Upper lobe of right lung (tissue), 1 donor: ENCODE measurements at regions not wholly inside any gene's neighbourhood (a gene's known extent, or its start where the extent isn't known, plus 50 kb on each side); places are given as distances from the start of the nearest gene placed in this dataset.
"Not testable (repeated sequence)": the region's sequence is repeated elsewhere in the genome, so short reads cannot be mapped to it uniquely, and the experiment has no call there.

Experiments
- ATAC-seq: fragments of 200-7000 bp; cut with Tn5 transposase; one replicate; pipeline ENCODE4 v1.9.1; 2020; ENCODE audit warnings: mild to moderate bottlenecking, moderate library complexity
- DNase-seq: peaks from one replicate; pipeline ENCODE4 v3.0.0-alpha.2; 2020
- H3K27ac ChIP-seq: fragments of 200-600 bp; one replicate; pipeline ENCODE4 v1.8.0; 2022
- H3K27me3 ChIP-seq: fragments of 200-600 bp; one replicate; pipeline ENCODE4 v1.8.0; 2022; ENCODE audit warnings: mild to moderate bottlenecking
- H3K36me3 ChIP-seq: fragments of 200-600 bp; one replicate; pipeline ENCODE4 v1.8.0; 2022
- H3K4me1 ChIP-seq: fragments of 200-600 bp; one replicate; pipeline ENCODE4 v1.8.0; 2022
- H3K4me3 ChIP-seq: fragments of 200-600 bp; one replicate; pipeline ENCODE4 v1.8.0; 2022; ENCODE audit warnings: mild to moderate bottlenecking
- H3K9me3 ChIP-seq: fragments of 200-600 bp; one replicate; pipeline ENCODE4 v1.8.0; 2022
- intact Hi-C: fragments of 100-400 bp; cut with DNase I; formaldehyde crosslinking; loops from one replicate; pipeline ENCODE4 v1.11.0; 2022
- TF ChIP-seq, protein P1 (sequence below): fragments of 200-600 bp; IDR thresholded peaks from one replicate; pipeline ENCODE4 v1.8.0; 2022; ENCODE audit warnings: antibody characterized with exemption
- donor health status: DM: no; HTN: yes; CAD: no; lungs with severe emphysema.

GRCh38 chr18:72985686-72986085, 117.9 kb upstream of the NETO1 start:
- ATAC-seq (no peak), DNase-seq (no peak)
- H3K36me3 ChIP-seq: no peaks in the 10 kb centered on the region
- H3K4me3 ChIP-seq: no peak overlapping the region
- TF ChIP-seq, protein P1, sequence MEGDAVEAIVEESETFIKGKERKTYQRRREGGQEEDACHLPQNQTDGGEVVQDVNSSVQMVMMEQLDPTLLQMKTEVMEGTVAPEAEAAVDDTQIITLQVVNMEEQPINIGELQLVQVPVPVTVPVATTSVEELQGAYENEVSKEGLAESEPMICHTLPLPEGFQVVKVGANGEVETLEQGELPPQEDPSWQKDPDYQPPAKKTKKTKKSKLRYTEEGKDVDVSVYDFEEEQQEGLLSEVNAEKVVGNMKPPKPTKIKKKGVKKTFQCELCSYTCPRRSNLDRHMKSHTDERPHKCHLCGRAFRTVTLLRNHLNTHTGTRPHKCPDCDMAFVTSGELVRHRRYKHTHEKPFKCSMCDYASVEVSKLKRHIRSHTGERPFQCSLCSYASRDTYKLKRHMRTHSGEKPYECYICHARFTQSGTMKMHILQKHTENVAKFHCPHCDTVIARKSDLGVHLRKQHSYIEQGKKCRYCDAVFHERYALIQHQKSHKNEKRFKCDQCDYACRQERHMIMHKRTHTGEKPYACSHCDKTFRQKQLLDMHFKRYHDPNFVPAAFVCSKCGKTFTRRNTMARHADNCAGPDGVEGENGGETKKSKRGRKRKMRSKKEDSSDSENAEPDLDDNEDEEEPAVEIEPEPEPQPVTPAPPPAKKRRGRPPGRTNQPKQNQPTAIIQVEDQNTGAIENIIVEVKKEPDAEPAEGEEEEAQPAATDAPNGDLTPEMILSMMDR: no peak
- no peaks in the 10 kb centered on the region for H3K4me1 ChIP-seq
- H3K27ac ChIP-seq: no peak overlapping the region
- intact Hi-C loops: no loop called here
- H3K27me3 ChIP-seq: no peaks in the 10 kb centered on the region
- H3K9me3 ChIP-seq: peaks cover 17% of the 10 kb centered on the region

GRCh38 chr18:72984290-72984689, 116.5 kb upstream of the NETO1 start:
- DNase-seq (no peak), ATAC-seq (no peak)
- Histone ChIP-seq H3K27me3 (no peaks in the 10 kb centered on the region), H3K27ac (no peak overlapping the region), H3K4me1 (no peaks in the 10 kb centered on the region), H3K36me3 (no peaks in the 10 kb centered on the region), H3K9me3 (peaks cover 17% of the 10 kb centered on the region), H3K4me3 (no peak overlapping the region)
- intact Hi-C loops: no loop called here
- TF ChIP-seq, protein P1: no peak

GRCh38 chr18:72973841-72974240, 106.1 kb upstream of the NETO1 start:
- no peak overlapping the region for H3K4me3 ChIP-seq
- H3K4me1 ChIP-seq: no peaks in the 10 kb centered on the region
- no peaks in the 10 kb centered on the region for H3K9me3 ChIP-seq
- ATAC-seq (no peak), DNase-seq (no peak)
- no peaks in the 10 kb centered on the region for H3K27me3 ChIP-seq
- no peak overlapping the region for H3K27ac ChIP-seq
- TF ChIP-seq, protein P1: no peak
- intact Hi-C loops: no loop called here
- no peaks in the 10 kb centered on the region for H3K36me3 ChIP-seq

GRCh38 chr18:72965616-72966015, 97.8 kb upstream of the NETO1 start:
- intact Hi-C loops: no loop called here
- no peaks in the 10 kb centered on the region for H3K4me1 ChIP-seq
- no peak for ATAC-seq
- no peak overlapping the region for H3K27ac ChIP-seq
- no peak overlapping the region for H3K4me3 ChIP-seq
- TF ChIP-seq, protein P1: no peak
- H3K27me3 ChIP-seq: no peaks in the 10 kb centered on the region
- no peaks in the 10 kb centered on the region for H3K9me3 ChIP-seq
- H3K36me3 ChIP-seq: no peaks in the 10 kb centered on the region
- no peak for DNase-seq

DNA sequence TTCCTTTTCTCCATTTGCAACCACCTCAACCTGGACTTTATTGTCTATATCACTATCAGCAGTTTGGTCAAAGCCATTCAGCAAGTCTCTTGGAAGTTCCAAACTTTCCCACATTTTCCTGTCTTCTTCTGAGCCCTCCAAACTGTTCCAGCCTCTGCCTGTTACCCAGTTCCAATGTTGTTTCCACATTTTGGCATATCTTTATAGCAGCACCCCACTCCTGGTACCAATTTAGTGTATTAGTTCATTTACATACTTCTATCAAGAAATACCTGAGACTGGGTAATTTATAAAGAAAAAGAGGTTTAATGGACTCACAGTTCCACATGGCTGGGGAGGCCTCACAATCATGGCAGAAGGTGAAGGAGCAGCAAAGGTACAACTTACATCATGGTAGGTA, 90.4 kb upstream of the NETO1 start:
- H3K9me3 ChIP-seq, H3K36me3 ChIP-seq, DNase-seq, ATAC-seq, intact Hi-C loops, H3K4me1 ChIP-seq, H3K4me3 ChIP-seq, H3K27ac ChIP-seq, H3K27me3 ChIP-seq: not testable (repeated sequence)

DNA sequence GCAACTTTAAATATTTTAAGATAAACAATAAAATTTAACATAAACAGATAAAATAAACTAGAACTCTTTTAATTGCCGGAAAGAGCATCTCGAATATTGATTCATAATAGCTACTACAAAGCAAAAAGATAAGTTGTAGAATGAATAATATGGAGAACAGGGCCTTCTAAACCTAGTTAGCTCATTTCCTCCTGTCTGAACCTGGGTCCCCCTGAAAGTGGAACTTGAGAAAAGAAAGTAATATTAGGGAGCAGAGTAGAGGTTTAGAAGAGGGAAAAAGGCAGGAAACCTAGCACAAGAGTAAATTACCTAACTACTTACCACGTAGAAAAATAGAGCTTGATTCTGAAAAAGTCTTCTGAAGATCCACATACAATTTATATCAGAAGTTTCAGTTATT, 80.7 kb upstream of the NETO1 start:
- DNase-seq: no peak
- H3K4me1 ChIP-seq: no peaks in the 10 kb centered on the region
- no peaks in the 10 kb centered on the region for H3K9me3 ChIP-seq
- H3K27ac ChIP-seq: no peak overlapping the region
- no peak overlapping the region for H3K4me3 ChIP-seq
- H3K36me3 ChIP-seq: no peaks in the 10 kb centered on the region
- ATAC-seq: no peak
- TF ChIP-seq, protein P1: no peak
- H3K27me3 ChIP-seq: no peaks in the 10 kb centered on the region
- intact Hi-C loops: no loop called here
